ENCODE measurements at regions not wholly inside any gene's neighbourhood (a gene's known extent, or its start where the extent isn't known, plus 50 kb on each side); places are given as distances from the start of the nearest gene placed in this dataset.

GRCh38 chrY:13551246-13551645 is 71.4 kb upstream of the UTY start:
- H3K27me3 ChIP-seq, result no peaks in the 10 kb centered on the region
- WGBS, 4 donors, result 100% methylated on average over 1 of the region's 1 CpG; no CpG with 5 or more reads in 3 of the 4 donors
- no peak overlapping the region for H3K27ac ChIP-seq
- intact Hi-C loops (cut with DNase I), result no loop called here
- TF ChIP-seq CTCF (IDR thresholded peaks at IDR 0.05), result no peak
- no peak for TF ChIP-seq POLR2A (IDR thresholded peaks at IDR 0.05)
- H3K36me3 ChIP-seq (replicated peaks in 1 of 2), result no peaks in the 10 kb centered on the region
- no peaks in the 10 kb centered on the region for H3K4me1 ChIP-seq (replicated peaks in 1 of 2)
- no peak for DNase-seq
- no peak overlapping the region for H3K4me3 ChIP-seq
- no peaks in the 10 kb centered on the region for H3K9me3 ChIP-seq (replicated peaks in 1 of 3)

- peak in 2 of 7 donors; percentile 72 to 79 for DNase-seq
- intact Hi-C loops (cut with DNase I), result no loop called here
- H3K4me3 ChIP-seq, result no peak overlapping the region
These were observed 64.7 kb upstream of the UTY start for GRCh38 chrY:13544491-13544890.

GRCh38 chrY:13537919-13538318 is 58.1 kb upstream of the UTY start:
- no peaks in the 10 kb centered on the region for H3K4me1 ChIP-seq (replicated peaks in 1 of 2)
- no peak for DNase-seq
- intact Hi-C loops (cut with DNase I), result no loop called here
- no peaks in the 10 kb centered on the region for H3K27me3 ChIP-seq
- no peaks in the 10 kb centered on the region for H3K9me3 ChIP-seq (replicated peaks in 1 of 3)
- H3K36me3 ChIP-seq (replicated peaks in 1 of 2), result no peaks in the 10 kb centered on the region
- TF ChIP-seq CTCF (IDR thresholded peaks at IDR 0.05), result no peak
- no peak for TF ChIP-seq POLR2A (IDR thresholded peaks at IDR 0.05)
- no peak overlapping the region for H3K27ac ChIP-seq
- no peak overlapping the region for H3K4me3 ChIP-seq
- WGBS, 4 donors, result 81 to 90% methylated on average over 1 of the region's 1 CpG; no CpG with 5 or more reads in 2 of the 4 donors

More at GRCh38 chrY:13544491-13544890, 64.7 kb upstream of the UTY start:
- TF ChIP-seq CTCF (IDR thresholded peaks at IDR 0.05) (no peak), POLR2A (IDR thresholded peaks at IDR 0.05) (no peak)
- Histone ChIP-seq H3K9me3 (replicated peaks in 1 of 3) (no peaks in the 10 kb centered on the region), H3K27me3 (no peaks in the 10 kb centered on the region), H3K4me1 (replicated peaks in 1 of 2) (no peaks in the 10 kb centered on the region), H3K36me3 (replicated peaks in 1 of 2) (no peaks in the 10 kb centered on the region), H3K27ac (peak overlapping the region in 1 of 5 donors; percentile 17)
- WGBS, 4 donors, result 23 to 25% methylated on average over 1 of the region's 1 CpG; no CpG with 5 or more reads in 2 of the 4 donors
